Mucosa of rectum (tissue), 2 donors: ENCODE measurements at regions not wholly inside any gene's neighbourhood (a gene's known extent, or its start where the extent isn't known, plus 50 kb on each side); places are given as distances from the start of the nearest gene placed in this dataset.

Source experiments
- H3K27ac ChIP-seq, 2 donors: one replicate each; pipeline ENCODE4 v1.7.0; 2013; ENCODE audit warnings: inconsistent platforms in 2 of 2, low read depth in 2 of 2, low read length in 2 of 2
- H3K27me3 ChIP-seq, 2 donors: one replicate each; pipeline ENCODE4 v1.7.0; 2013; ENCODE audit warnings: low read length in 2 of 2; ENCODE audit not compliant: control insufficient read depth in 2 of 2, insufficient read depth in 2 of 2
- H3K36me3 ChIP-seq, 2 donors: one replicate each; pipeline ENCODE4 v1.7.0; 2013; ENCODE audit warnings: low read length in 2 of 2; ENCODE audit not compliant: control insufficient read depth in 2 of 2, insufficient read depth in 2 of 2
- H3K4me1 ChIP-seq, 2 donors: one replicate each; pipeline ENCODE4 v1.7.0; 2013; ENCODE audit warnings: low read length in 2 of 2, mild to moderate bottlenecking in 1 of 2; ENCODE audit not compliant: control insufficient read depth in 2 of 2, insufficient read depth in 2 of 2
- H3K4me3 ChIP-seq, 2 donors: one replicate each; pipeline ENCODE4 v1.7.0; 2013; ENCODE audit warnings: low read length in 2 of 2
- H3K9ac ChIP-seq, 2 donors: one replicate each; pipeline ENCODE4 v1.7.0; 2013; ENCODE audit warnings: low read length in 2 of 2, low read depth in 1 of 2, mild to moderate bottlenecking in 1 of 2
- H3K9me3 ChIP-seq, 2 donors: one replicate each; pipeline ENCODE4 v1.7.0; 2013; ENCODE audit warnings: low read length in 2 of 2; ENCODE audit not compliant: control insufficient read depth in 2 of 2
- donor health status: healthy.
- donor health status: Normal muscosa, but diverticular disease.

GRCh38 chr18:65278939-65279667, 471.7 kb upstream of the CDH7 start:
- Histone ChIP-seq H3K4me3 (no peak overlapping the region), H3K36me3 (no peaks in the 10 kb centered on the region), H3K9ac (no peak overlapping the region), H3K4me1 (no peaks in the 10 kb centered on the region), H3K27ac (no peak overlapping the region), H3K9me3 (no peaks in the 10 kb centered on the region), H3K27me3 (no peaks in the 10 kb centered on the region)

- H3K27ac ChIP-seq, result no peak overlapping the region
- no peak overlapping the region for H3K9ac ChIP-seq
- no peaks in the 10 kb centered on the region for H3K36me3 ChIP-seq
- H3K4me3 ChIP-seq, result no peak overlapping the region
- H3K4me1 ChIP-seq, result no peaks in the 10 kb centered on the region
- H3K27me3 ChIP-seq, result no peaks in the 10 kb centered on the region
- H3K9me3 ChIP-seq, result no peaks in the 10 kb centered on the region
These were observed 481.4 kb upstream of the CDH7 start for GRCh38 chr18:65269375-65269774.

- Histone ChIP-seq H3K27ac (no peak overlapping the region), H3K9ac (no peak overlapping the region), H3K4me1 (no peaks in the 10 kb centered on the region), H3K4me3 (no peak overlapping the region), H3K36me3 (no peaks in the 10 kb centered on the region), H3K27me3 (no peaks in the 10 kb centered on the region), H3K9me3 (no peaks in the 10 kb centered on the region)
These were observed 485.1 kb upstream of the CDH7 start for GRCh38 chr18:65265761-65266160.

- H3K4me3 ChIP-seq, result no peak overlapping the region
- no peaks in the 10 kb centered on the region for H3K9me3 ChIP-seq
- H3K4me1 ChIP-seq, result no peaks in the 10 kb centered on the region
- no peaks in the 10 kb centered on the region for H3K27me3 ChIP-seq
- H3K36me3 ChIP-seq, result no peaks in the 10 kb centered on the region
- H3K9ac ChIP-seq, result no peak overlapping the region
- H3K27ac ChIP-seq, result no peak overlapping the region
These were observed 490.8 kb upstream of the CDH7 start for GRCh38 chr18:65260030-65260429.

- Histone ChIP-seq H3K27me3 (no peaks in the 10 kb centered on the region), H3K4me1 (no peaks in the 10 kb centered on the region), H3K9me3 (no peaks in the 10 kb centered on the region), H3K36me3 (no peaks in the 10 kb centered on the region), H3K4me3 (no peak overlapping the region), H3K9ac (no peak overlapping the region), H3K27ac (no peak overlapping the region)
These were observed 491.4 kb upstream of the CDH7 start for GRCh38 chr18:65259403-65259802.

GRCh38 chr18:65257149-65257548, 493.7 kb upstream of the CDH7 start:
- Histone ChIP-seq H3K9ac (no peak overlapping the region), H3K27me3 (no peaks in the 10 kb centered on the region), H3K36me3 (no peaks in the 10 kb centered on the region), H3K4me1 (no peaks in the 10 kb centered on the region), H3K27ac (no peak overlapping the region), H3K4me3 (no peak overlapping the region), H3K9me3 (no peaks in the 10 kb centered on the region)

- Histone ChIP-seq H3K27me3 (no peaks in the 10 kb centered on the region), H3K27ac (no peak overlapping the region), H3K4me3 (no peak overlapping the region), H3K9me3 (no peaks in the 10 kb centered on the region), H3K36me3 (no peaks in the 10 kb centered on the region), H3K4me1 (no peaks in the 10 kb centered on the region), H3K9ac (no peak overlapping the region)
These were observed 495.4 kb upstream of the CDH7 start for GRCh38 chr18:65255417-65255816.

GRCh38 chr18:65239787-65240186, 511.0 kb upstream of the CDH7 start:
- Histone ChIP-seq H3K9ac (no peak overlapping the region), H3K27me3 (no peaks in the 10 kb centered on the region), H3K36me3 (no peaks in the 10 kb centered on the region), H3K4me1 (no peaks in the 10 kb centered on the region), H3K9me3 (no peaks in the 10 kb centered on the region), H3K27ac (no peak overlapping the region), H3K4me3 (no peak overlapping the region)

- Histone ChIP-seq H3K4me1 (no peaks in the 10 kb centered on the region), H3K4me3 (no peak overlapping the region), H3K36me3 (no peaks in the 10 kb centered on the region), H3K27me3 (no peaks in the 10 kb centered on the region), H3K9ac (no peak overlapping the region), H3K9me3 (no peaks in the 10 kb centered on the region), H3K27ac (no peak overlapping the region)
These were observed 514.7 kb upstream of the CDH7 start for GRCh38 chr18:65235966-65236624.

GRCh38 chr18:65230311-65230710, 520.5 kb upstream of the CDH7 start:
- H3K9ac ChIP-seq, result no peak overlapping the region
- H3K36me3 ChIP-seq, result no peaks in the 10 kb centered on the region
- no peak overlapping the region for H3K27ac ChIP-seq
- no peaks in the 10 kb centered on the region for H3K27me3 ChIP-seq
- no peaks in the 10 kb centered on the region for H3K4me1 ChIP-seq
- no peaks in the 10 kb centered on the region for H3K9me3 ChIP-seq
- no peak overlapping the region for H3K4me3 ChIP-seq
